GM12865 (cell line): ENCODE measurements at regions not wholly inside any gene's neighbourhood (a gene's known extent, or its start where the extent isn't known, plus 50 kb on each side); places are given as distances from the start of the nearest gene placed in this dataset.

Experiments used
- DNase-seq: peaks from one replicate; pipeline ENCODE4 v3.0.0; 2010; ENCODE audit warnings: low read depth
- H3K4me3 ChIP-seq: 2 replicates; pipeline ENCODE4 v1.5.1; 2011; ENCODE audit warnings: mild to moderate bottlenecking, low read depth, low read length, control low read depth
- CTCF ChIP-seq: IDR thresholded peaks from 2 replicates; pipeline ENCODE4 v1.5.1; 2011; ENCODE audit warnings: low read length, control low read depth, low read depth, inconsistent platforms; ENCODE audit not compliant: insufficient read depth; ENCODE audit errors: missing control alignments

- DNase-seq, result no peak
- no peak for TF ChIP-seq CTCF
- no peak overlapping the region for H3K4me3 ChIP-seq
These were observed 468.4 kb downstream of the MBD2 start for GRCh38 chr18:53755914-53756609.

GRCh38 chr18:53754154-53754553 is 470.3 kb downstream of the MBD2 start:
- no peak for DNase-seq
- H3K4me3 ChIP-seq, result no peak overlapping the region
- no peak for TF ChIP-seq CTCF

- no peak overlapping the region for H3K4me3 ChIP-seq
- DNase-seq, result no peak
- TF ChIP-seq CTCF, result no peak
These were observed 470.9 kb downstream of the MBD2 start for GRCh38 chr18:53753601-53754000.

- no peak for TF ChIP-seq CTCF
- H3K4me3 ChIP-seq, result no peak overlapping the region
- no peak for DNase-seq
These were observed 471.6 kb downstream of the MBD2 start for GRCh38 chr18:53752781-53753367.

- DNase-seq, result no peak
- TF ChIP-seq CTCF, result no peak
- H3K4me3 ChIP-seq, result no peak overlapping the region
These were observed 474.7 kb downstream of the MBD2 start for GRCh38 chr18:53749766-53750165.

- TF ChIP-seq CTCF, result no peak
- H3K4me3 ChIP-seq, result no peak overlapping the region
These were observed 476.8 kb downstream of the MBD2 start for GRCh38 chr18:53747663-53748160.

More at GRCh38 chr18:53747663-53748160, 476.8 kb downstream of the MBD2 start:
- DNase-seq, result no peak
